Inflammatory macrophage (primary cell): ENCODE measurements at regions not wholly inside any gene's neighbourhood (a gene's known extent, or its start where the extent isn't known, plus 50 kb on each side); places are given as distances from the start of the nearest gene placed in this dataset.
"Not testable (repeated sequence)": the region's sequence is repeated elsewhere in the genome, so short reads cannot be mapped to it uniquely, and the experiment has no call there.

Source experiments
- DNase-seq, 2 donors: peaks; one replicate each; pipeline ENCODE4 v3.0.0-alpha.2; 2020 to 2022

GRCh38 chr15:23750179-23750578 is 63.1 kb upstream of the NDN start:
- no peak for DNase-seq

GRCh38 chr15:23750776-23751175 is 63.7 kb upstream of the NDN start:
- no peak for DNase-seq

GRCh38 chr15:23753248-23753647 is 66.1 kb upstream of the NDN start:
- no peak for DNase-seq

GRCh38 chr15:23758891-23759290 is 71.8 kb upstream of the NDN start:
- DNase-seq, result no peak

- DNase-seq, result no peak
Measured at GRCh38 chr15:23760024-23760423, 72.9 kb upstream of the NDN start.

DNA sequence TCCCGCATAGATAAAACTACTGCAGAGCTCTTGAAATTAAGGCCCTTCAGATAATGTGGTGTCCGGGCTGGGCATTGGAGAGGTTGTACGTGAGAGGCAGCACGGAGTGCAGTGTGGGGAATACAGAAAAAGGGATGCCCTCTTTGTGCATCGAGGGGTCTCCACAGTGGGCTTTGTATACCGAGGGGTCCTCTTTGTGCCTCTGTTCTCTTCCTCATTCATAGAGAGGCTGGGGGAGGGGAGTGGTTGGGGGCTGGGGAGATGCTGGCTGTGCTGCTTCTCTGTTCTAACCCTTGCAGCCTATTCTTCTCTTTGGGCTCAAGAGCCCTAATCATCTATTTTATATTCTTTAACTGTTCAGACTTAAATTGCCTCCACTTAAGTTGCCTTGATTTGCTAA is 74.3 kb upstream of the NDN start:
- DNase-seq, result no peak

DNA sequence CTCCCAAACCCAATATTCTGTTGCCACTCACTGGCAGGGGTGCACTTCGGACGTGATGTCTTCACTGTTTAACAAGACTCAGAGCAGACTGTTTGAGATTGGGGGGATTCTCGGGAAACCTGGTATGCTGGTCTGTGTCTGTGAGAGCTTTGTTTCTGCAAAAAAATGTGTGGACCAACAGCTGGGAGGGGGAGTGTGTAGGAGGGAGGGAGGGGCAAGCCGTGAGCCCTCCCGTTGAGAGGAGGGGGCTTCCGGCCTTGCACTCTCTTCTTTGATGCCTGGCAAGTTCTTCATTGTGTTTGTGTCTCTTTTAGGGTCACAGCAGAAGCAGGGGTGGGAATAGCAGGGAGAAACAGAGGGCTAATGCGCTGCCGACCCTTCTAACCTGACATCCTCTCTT is 74.9 kb upstream of the NDN start:
- DNase-seq, result no peak

GRCh38 chr15:23763021-23763420 is 75.9 kb upstream of the NDN start:
- no peak for DNase-seq

GRCh38 chr15:23764306-23764705 is 77.2 kb upstream of the NDN start:
- DNase-seq, result no peak

DNA sequence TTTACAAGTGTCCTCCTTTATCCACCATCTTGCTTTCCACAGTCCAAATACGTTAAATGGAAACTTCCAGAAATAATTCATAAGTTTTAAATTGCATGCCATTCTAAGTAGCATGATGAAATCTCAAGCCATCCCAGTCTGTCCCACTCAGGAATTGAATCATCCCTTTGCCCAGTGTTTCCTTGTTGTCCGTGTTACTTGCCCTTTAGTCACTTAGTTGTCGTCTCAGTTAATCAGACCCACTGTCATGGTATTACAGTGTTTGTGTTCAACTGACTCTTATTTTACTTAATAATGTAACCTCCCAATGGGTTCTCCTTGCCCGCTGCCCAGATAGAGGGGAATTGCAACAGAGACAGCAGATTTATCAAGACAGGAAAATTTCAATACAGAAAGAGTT is 77.6 kb upstream of the NDN start:
- DNase-seq, result no peak

DNA sequence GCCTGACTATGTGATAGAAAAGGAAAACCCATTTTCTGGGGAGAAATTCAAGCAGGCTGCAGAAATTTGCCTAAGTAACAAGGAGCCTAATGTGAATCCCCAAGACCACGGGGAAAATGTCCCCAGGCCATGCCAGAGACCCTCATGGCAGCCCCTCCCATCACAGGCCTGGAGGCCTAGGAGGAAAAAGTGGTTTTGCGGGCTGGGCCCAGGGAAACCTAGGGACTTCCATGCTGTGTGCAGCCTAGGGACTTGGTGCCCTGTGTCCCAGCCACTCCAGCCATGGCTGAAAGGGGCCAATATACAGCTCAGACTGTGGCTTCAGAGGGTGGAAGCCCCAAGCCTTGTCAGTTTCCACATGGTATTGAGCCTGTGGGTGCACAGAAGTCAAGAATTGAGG is 79.7 kb upstream of the NDN start:
- DNase-seq, result not testable (repeated sequence)

DNA sequence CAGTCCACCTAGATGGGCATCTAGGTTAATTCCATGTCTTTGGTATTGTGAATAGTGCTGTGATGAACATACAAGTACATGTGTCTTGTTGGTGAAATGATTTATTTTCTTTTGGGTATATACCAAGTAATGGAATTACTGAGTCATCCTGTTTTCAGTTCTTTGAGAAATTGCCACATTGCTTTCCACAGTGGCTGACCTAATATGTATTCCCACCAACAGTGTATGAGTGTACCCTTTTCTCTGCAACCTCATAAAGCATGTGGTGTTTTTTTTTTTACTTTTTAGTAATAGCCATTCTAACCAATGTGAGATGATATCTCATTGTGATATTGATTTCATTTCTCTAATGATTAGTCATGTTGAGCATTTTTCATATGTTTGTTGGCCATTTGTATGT is 86.0 kb upstream of the NDN start:
- DNase-seq, result no peak

DNA sequence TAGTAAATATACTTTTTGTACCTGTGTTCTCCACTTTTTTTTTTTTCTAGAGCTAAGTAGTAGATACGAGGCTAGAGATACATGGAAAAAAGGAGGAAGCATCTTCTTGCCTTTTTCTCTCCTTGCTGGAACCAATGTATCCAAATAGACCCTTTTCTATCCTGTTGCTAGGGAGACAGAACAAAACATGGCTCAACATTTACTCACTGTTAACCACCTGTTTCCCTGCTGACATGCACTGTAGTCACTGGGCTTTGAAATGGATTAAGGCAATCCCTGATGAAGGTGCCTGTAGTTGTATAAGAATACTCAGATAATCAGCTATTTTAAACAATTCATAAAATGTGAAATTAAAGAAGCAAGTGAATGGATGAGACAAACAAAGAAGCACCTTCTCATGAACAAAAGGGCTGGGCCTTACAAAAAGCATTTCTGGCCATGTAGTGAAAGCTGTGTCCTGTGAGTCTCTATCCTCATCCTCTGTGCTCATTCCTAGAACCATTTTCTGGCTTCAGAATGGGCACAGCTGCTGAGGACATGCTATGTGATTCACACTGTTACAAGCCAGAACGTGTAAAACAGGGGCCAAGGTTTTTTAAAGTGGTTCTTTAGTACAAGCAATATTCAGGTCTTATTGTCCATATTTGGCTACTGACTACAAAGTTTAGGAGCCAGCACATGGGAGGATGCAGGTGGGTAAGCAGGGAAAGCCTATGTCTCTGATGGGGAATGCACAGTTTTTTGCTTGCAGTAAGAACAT is 100.4 kb upstream of the NDN start:
- DNase-seq, result no peak

- no peak for DNase-seq
Measured at GRCh38 chr15:23793191-23793680, 106.1 kb upstream of the NDN start.

DNA sequence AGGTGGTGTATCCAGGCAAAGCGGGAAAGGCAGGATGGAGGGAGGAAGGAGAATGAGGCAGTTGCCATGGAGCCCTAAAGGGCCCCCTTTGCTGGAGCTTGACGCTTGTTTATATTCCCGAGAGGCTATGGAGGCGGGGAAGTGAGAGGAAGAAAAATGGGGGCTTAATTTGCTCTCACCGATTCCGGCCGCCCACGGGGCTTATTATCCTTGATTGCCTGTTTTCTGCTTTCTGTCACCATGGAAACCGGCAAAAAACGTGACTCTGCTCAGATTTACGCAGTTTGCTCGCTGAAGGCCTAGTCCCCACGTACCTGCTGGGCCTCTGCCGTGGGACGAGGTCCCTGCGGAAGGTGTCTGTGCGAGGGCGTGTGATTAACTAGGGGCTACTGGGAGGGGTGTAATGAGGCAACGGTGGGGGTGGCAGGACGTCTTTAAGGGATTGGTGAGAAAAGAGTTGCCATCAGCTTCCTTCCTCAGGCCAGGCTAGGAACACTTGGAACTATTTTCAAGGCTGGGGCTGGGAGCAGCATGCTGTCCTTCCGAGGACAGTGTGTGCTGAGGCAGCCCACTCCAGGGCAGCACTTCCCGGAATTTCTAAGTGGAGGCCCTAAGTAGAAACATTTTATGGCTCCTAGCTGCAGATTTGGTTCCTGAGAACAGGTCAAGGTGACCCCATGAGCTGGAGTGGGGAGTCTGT is 110.8 kb upstream of the NDN start:
- no peak for DNase-seq

DNA sequence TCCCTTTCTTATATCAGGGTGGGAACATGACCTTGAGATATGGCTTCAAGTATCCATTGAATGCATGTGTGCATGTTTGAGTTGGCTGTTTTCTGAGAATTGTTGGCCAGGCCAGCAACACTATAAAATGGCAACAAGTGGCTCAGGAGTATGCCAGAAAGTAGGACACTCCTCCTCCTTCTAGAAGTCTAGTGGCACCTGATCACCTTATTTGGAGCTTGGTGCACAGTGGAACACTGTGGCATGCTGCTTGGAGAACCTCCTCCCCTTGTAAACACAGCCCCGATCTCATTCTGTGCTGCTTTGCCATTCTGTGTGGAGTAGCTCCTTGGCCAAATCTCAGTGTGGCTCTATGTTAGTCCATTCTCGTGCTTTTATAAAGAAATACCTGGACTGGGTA is 114.8 kb upstream of the NDN start:
- DNase-seq, result no peak

GRCh38 chr15:23802896-23803435 is 115.9 kb upstream of the NDN start:
- not testable (repeated sequence) for DNase-seq

GRCh38 chr15:23806980-23807379 is 119.9 kb upstream of the NDN start:
- DNase-seq, result no peak

- no peak for DNase-seq
Measured at GRCh38 chr15:23823508-23823907, 136.4 kb upstream of the NDN start.

DNA sequence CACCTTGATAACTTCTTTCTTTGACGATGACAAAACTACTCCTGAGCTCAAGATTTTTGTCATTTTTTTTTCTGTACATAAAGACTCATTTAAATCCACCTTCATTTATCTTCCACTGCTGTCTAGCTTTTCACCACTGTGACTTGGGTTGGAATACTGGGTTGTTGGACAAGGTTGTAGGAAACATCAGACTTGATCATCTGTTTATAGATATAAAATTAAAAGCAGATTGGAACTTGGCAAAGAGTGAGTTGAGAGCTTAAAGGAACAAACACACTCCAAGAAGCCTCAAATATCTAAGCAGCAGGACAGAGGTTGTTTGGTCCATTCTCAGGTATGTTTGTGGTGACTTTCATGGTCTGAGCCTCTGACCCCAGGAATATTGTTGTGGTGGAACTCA is 141.7 kb upstream of the NDN start:
- DNase-seq, result no peak

GRCh38 chr15:23835953-23836352 is 148.8 kb upstream of the NDN start:
- DNase-seq, result no peak

GRCh38 chr15:23839893-23840474 is 152.9 kb upstream of the NDN start:
- no peak for DNase-seq

- no peak for DNase-seq
Measured at GRCh38 chr15:23846218-23846617, 159.1 kb upstream of the NDN start.

DNA sequence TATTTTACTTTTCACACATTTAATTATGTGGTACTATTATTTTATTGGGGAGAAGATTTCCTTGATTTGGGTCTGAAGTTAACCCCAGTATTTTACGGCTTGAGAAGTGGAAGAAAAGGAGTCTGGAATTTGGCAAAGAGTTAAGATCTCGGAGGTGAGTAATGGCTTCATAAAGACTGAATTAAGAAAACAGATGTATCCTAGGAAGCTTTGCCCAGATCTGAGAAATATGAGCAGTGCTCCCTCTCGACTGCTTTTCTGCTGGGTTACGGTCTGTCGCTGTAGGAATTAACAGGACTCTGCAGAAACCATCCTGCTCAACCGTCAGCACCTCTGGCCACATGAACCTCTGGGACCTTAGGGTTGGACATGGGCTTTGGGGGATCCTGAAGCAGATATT is 163.6 kb upstream of the NDN start:
- no peak for DNase-seq
